A549 (cell line): ENCODE measurements at regions not wholly inside any gene's neighbourhood (a gene's known extent, or its start where the extent isn't known, plus 50 kb on each side); places are given as distances from the start of the nearest gene placed in this dataset.

Source experiments
- BHLHE40 ChIP-seq: IDR thresholded peaks from 2 replicates; pipeline ENCODE4 v1.6.1; 2012; ENCODE audit warnings: low read depth, low read length, inconsistent platforms
- CEBPB ChIP-seq, 2 experiments: fragments of >200 bp in 1 of 2; sonication (Bioruptor Twin) in 1 of 2; formaldehyde crosslinking in 1 of 2; IDR thresholded peaks; 2 replicates each; pipeline ENCODE4 v1.6.1; 2012 to 2016
- CTCF ChIP-seq: fragments of >200 bp; sonication (Bioruptor Twin); formaldehyde crosslinking; IDR thresholded peaks from 3 replicates; pipeline ENCODE4 v1.5.1; 2016
- HMGXB4 ChIP-seq: fragments of 250-450 bp; sonication (Bioruptor Pico); IDR thresholded peaks from 2 replicates; pipeline ENCODE4 v1.5.0; 2021; ENCODE audit warnings: mild to moderate bottlenecking, moderate library complexity, borderline replicate concordance
- MAX ChIP-seq: IDR thresholded peaks from 2 replicates; pipeline ENCODE4 v1.6.1; 2012
- MAZ ChIP-seq: fragments of 150-350 bp; IDR thresholded peaks from 2 replicates; pipeline ENCODE4 v1.6.1; 2014; ENCODE audit warnings: antibody characterized with exemption, low read depth, low read length, borderline replicate concordance
- PBX3 ChIP-seq: IDR thresholded peaks from 2 replicates; pipeline ENCODE4 v1.6.1; 2012
- POLR2A ChIP-seq: IDR thresholded peaks from 2 replicates; pipeline ENCODE4 v1.6.1; 2012; ENCODE audit warnings: mild to moderate bottlenecking, low read length
- POLR2AphosphoS2 ChIP-seq: conservative IDR thresholded peaks from 2 replicates; pipeline ENCODE4 v1.6.1; 2012; ENCODE audit warnings: low read length, improper control_type of control experiment, inconsistent platforms
- RAD21 ChIP-seq, 2 experiments: fragments of >200 bp in 1 of 2; sonication (Bioruptor Twin) in 1 of 2; formaldehyde crosslinking in 1 of 2; IDR thresholded peaks in 1 of 2; conservative IDR thresholded peaks in 1 of 2; 2 replicates in 1 of 2; 3 replicates in 1 of 2; pipeline ENCODE4 v1.6.1; 2012 to 2018; ENCODE audit warnings: inconsistent platforms in 1 of 2

GRCh38 chr2:6602471-6602870 lies 263.2 kb downstream of the CMPK2 start:
- TF ChIP-seq POLR2AphosphoS2 (no peak), CEBPB (IDR thresholded peaks at IDR 0.05) (no peak), CTCF (no peak), MAX (no peak), POLR2A (no peak), MAZ (no peak), RAD21 (conservative IDR thresholded peaks at IDR 0.05 in 1 of 2, IDR thresholded peaks at IDR 0.05 in 1 of 2) (no peak), BHLHE40 (no peak), HMGXB4 (no peak), PBX3 (no peak)
